GM12864 (cell line): ENCODE measurements at regions not wholly inside any gene's neighbourhood (a gene's known extent, or its start where the extent isn't known, plus 50 kb on each side); places are given as distances from the start of the nearest gene placed in this dataset.

Source experiments
- DNase-seq: peaks from one replicate; pipeline ENCODE4 v3.0.0-alpha.2; 2011; ENCODE audit warnings: low read depth
- H3K4me3 ChIP-seq: 2 replicates; pipeline ENCODE4 v1.5.1; 2011; ENCODE audit warnings: mild to moderate bottlenecking, low read depth, low read length, control low read depth
- CTCF ChIP-seq: IDR thresholded peaks from 2 replicates; pipeline ENCODE4 v1.5.1; 2011; ENCODE audit warnings: low read depth, mild to moderate bottlenecking, moderate library complexity, low read length, control low read depth, inconsistent platforms; ENCODE audit errors: missing control alignments

- DNase-seq, result no peak
- TF ChIP-seq CTCF, result no peak
- H3K4me3 ChIP-seq, result no peak overlapping the region
Observed at GRCh38 chr11:134478176-134478575, 66.1 kb upstream of the B3GAT1 start.

DNA sequence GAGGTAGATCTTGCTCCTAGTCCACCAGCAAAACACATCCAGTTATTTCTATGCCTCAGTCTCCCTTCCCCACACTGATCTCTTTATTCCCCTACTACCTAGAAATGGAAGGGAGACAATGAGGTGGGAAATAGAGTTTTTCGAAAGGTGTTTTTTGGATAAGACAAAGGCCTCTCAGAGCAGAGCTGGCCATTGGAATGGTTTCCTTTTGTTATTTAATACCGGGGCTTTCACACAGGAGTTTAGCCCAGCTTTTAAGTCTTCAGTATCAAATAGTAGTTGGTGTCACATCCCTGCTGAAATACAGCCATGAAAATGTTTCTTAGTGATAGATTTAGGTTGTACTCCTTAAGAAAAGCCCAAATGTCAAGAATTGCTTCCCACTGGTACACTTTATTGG is 65.4 kb upstream of the B3GAT1 start:
- no peak for TF ChIP-seq CTCF
- no peak for DNase-seq
- no peak overlapping the region for H3K4me3 ChIP-seq

- TF ChIP-seq CTCF, result no peak
- H3K4me3 ChIP-seq, result no peak overlapping the region
- DNase-seq, result no peak
Observed at GRCh38 chr11:134476435-134477021, 64.5 kb upstream of the B3GAT1 start.

DNA sequence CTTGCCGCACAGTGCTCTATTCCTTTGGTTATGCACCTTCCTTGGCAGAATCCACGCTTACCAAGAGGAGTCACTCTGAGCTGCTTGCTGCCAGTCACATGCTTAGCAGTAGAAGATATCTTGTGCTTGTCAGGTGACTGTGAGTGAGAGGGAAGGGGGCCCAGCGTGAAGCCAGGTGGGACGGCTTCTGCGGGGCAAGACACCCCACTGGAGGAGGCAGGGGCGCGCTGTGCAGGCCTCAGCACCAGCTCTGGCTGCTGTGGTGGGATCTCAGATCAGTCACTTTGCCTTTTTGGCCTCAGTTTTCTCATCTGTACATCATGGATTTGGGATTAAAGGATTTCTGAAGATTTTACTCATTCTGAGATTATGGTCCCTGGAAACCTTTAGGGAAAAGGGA is 63.9 kb upstream of the B3GAT1 start:
- no peak for TF ChIP-seq CTCF
- no peak for DNase-seq
- no peak overlapping the region for H3K4me3 ChIP-seq

DNA sequence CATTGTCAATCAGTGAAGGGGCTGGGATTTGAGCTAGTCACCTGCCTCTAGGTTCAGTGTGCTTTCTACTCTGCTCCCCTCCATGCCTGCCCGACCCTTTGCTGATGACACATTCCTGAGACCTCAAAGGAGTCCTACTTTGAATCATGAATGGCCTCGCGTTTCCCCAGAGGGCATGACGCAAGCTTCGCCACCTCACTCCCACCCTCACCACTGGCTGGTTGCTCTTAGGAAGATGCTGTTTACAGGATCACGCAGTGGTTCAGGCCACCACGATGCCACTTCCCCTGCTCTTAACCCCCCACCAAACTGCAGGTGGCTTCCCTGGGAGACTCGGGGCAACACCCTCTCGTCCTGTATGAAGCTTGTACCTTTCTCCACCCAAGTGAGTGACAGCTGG is 62.9 kb upstream of the B3GAT1 start:
- no peak overlapping the region for H3K4me3 ChIP-seq
- DNase-seq, result no peak
- TF ChIP-seq CTCF, result no peak

DNA sequence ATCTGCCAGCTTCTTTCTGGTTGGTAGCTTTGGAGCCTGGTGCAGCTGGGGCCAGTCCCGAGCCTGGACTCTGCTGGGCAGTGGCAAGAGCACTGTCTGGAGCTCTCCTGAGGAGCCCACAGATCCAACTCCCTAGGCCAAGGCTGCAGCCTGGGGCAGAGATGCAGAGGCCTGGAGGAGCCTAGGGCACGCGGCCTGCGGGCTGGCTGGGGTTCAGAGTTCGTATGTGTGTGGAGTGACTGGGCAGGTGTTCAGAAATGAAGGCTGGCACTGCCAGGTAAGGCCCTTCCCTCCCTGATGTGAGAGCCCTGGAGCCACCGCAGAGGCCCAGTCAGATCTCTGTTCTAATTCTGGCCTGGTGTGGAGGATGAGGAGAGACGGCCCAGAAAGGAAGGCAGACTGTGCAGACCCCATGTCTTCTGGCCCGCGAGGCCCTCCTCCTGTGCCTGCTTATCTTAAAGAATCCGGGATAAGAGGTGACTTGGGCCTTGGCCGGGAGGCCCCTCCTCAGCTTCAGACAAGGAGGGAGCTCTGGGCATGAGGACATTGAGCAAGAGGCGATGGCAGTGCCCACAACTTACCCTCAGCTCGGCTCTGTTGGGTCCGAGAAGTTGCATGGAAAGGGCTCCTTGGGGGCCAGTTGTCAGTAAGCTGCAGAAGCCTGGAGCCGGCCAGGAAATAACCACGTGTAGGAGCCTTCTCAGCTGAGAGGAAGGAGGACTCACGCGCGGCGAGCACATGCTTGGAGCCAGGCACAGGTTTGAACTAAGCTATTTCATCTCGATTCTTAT is 62.2 kb upstream of the B3GAT1 start:
- no peak for DNase-seq
- no peak overlapping the region for H3K4me3 ChIP-seq
- no peak for TF ChIP-seq CTCF

- H3K4me3 ChIP-seq, result no peak overlapping the region
- DNase-seq, result no peak
- no peak for TF ChIP-seq CTCF
Observed at GRCh38 chr11:134471716-134472455, 59.8 kb upstream of the B3GAT1 start.
